ENCODE measurements at regions not wholly inside any gene's neighbourhood (a gene's known extent, or its start where the extent isn't known, plus 50 kb on each side); places are given as distances from the start of the nearest gene placed in this dataset.

GRCh38 chr16:82439678-82440293 is 187.0 kb upstream of the CDH13 start:
- Histone ChIP-seq H3K4me1 (no peaks in the 10 kb centered on the region), H3K4me3 (no peak overlapping the region), H3K27me3 (no peaks in the 10 kb centered on the region), H3K36me3 (no peaks in the 10 kb centered on the region), H3K9me3 (no peaks in the 10 kb centered on the region), H3K27ac (no peak overlapping the region)
- DNase-seq (no peak), ATAC-seq (ENCODE audit: low FRiP score in 2 of 2) (no peak)
- WGBS, 2 donors = 66 to 71% methylated on average over 5 to 7 of the region's 7 CpGs
- TF ChIP-seq POLR2A (IDR thresholded peaks at IDR 0.05) = no peak
- TF ChIP-seq EP300 (IDR thresholded peaks at IDR 0.05) = no peak
- TF ChIP-seq, protein P1, sequence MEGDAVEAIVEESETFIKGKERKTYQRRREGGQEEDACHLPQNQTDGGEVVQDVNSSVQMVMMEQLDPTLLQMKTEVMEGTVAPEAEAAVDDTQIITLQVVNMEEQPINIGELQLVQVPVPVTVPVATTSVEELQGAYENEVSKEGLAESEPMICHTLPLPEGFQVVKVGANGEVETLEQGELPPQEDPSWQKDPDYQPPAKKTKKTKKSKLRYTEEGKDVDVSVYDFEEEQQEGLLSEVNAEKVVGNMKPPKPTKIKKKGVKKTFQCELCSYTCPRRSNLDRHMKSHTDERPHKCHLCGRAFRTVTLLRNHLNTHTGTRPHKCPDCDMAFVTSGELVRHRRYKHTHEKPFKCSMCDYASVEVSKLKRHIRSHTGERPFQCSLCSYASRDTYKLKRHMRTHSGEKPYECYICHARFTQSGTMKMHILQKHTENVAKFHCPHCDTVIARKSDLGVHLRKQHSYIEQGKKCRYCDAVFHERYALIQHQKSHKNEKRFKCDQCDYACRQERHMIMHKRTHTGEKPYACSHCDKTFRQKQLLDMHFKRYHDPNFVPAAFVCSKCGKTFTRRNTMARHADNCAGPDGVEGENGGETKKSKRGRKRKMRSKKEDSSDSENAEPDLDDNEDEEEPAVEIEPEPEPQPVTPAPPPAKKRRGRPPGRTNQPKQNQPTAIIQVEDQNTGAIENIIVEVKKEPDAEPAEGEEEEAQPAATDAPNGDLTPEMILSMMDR (IDR thresholded peaks at IDR 0.05) = no peak
- no peak for TF ChIP-seq POLR2AphosphoS5 (IDR thresholded peaks at IDR 0.05)

DNA sequence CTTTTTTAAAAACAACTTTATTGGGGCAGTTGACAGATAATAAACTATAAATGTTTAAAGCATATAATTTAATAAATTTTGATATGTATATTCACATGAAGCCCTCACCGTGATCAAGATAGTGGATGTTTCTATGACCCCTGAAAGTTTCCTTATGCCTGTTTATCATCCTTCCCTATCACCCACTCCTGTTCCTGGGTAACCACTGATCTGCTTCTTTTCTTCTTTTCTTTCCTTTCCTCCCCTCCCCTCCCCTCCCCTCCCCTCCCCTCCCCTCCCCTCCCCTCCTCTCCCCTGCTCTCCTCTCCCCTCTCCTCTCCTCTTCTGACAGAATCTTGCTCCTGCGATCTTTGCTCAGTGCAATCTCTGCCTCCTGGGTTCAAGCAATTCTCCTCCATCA is 193.7 kb upstream of the CDH13 start:
- TF ChIP-seq POLR2AphosphoS5 (IDR thresholded peaks at IDR 0.05) = no peak
- TF ChIP-seq EP300 (IDR thresholded peaks at IDR 0.05) = no peak
- TF ChIP-seq POLR2A (IDR thresholded peaks at IDR 0.05) = no peak
- TF ChIP-seq, protein P1 (IDR thresholded peaks at IDR 0.05) = no peak
- Histone ChIP-seq H3K27me3 (no peaks in the 10 kb centered on the region), H3K36me3 (no peaks in the 10 kb centered on the region), H3K4me3 (no peak overlapping the region), H3K27ac (no peak overlapping the region), H3K4me1 (no peaks in the 10 kb centered on the region), H3K9me3 (no peaks in the 10 kb centered on the region)
- ATAC-seq (ENCODE audit: low FRiP score in 2 of 2) (no peak), DNase-seq (no peak)
- 90 to 95% methylated on average over 2 of the region's 2 CpGs for WGBS, 2 donors

DNA sequence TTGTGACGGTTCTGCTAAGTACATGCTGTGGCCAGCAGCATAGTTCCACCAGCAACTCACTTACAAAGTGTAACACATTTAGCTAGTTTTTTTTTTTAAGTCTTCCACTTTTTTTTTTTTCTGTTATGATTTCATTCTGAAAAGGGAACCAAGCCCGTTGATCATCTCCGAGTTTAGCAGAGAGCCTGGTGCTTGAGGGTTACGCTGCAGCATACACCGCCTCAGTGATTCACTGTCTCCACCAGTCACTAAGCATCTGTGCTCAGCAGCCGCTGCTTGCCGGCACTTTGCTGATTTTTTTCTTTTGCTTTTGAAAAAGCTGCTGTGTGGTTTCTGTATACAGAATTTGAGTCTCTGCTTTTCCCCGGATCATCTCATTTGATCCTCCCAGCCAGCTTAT is 194.5 kb upstream of the CDH13 start:
- TF ChIP-seq, protein P1 (IDR thresholded peaks at IDR 0.05) = no peak
- TF ChIP-seq POLR2AphosphoS5 (IDR thresholded peaks at IDR 0.05) = no peak
- no peak for TF ChIP-seq EP300 (IDR thresholded peaks at IDR 0.05)
- no peak for TF ChIP-seq POLR2A (IDR thresholded peaks at IDR 0.05)
- H3K4me3 ChIP-seq = no peak overlapping the region
- no peaks in the 10 kb centered on the region for H3K27me3 ChIP-seq
- no peak overlapping the region for H3K27ac ChIP-seq
- no peak for ATAC-seq (ENCODE audit: low FRiP score in 2 of 2)
- no peaks in the 10 kb centered on the region for H3K9me3 ChIP-seq
- WGBS, 2 donors = 59 to 66% methylated on average over 8 of the region's 8 CpGs
- H3K36me3 ChIP-seq = no peaks in the 10 kb centered on the region
- H3K4me1 ChIP-seq = no peaks in the 10 kb centered on the region
- no peak for DNase-seq

- Histone ChIP-seq H3K9me3 (no peaks in the 10 kb centered on the region), H3K27me3 (no peaks in the 10 kb centered on the region), H3K36me3 (no peaks in the 10 kb centered on the region), H3K4me3 (no peak overlapping the region), H3K27ac (no peak overlapping the region), H3K4me1 (no peaks in the 10 kb centered on the region)
- 66 to 74% methylated on average over 4 of the region's 4 CpGs for WGBS, 2 donors
- ATAC-seq (ENCODE audit: low FRiP score in 2 of 2) = no peak
- TF ChIP-seq, protein P1 (IDR thresholded peaks at IDR 0.05) = no peak
- TF ChIP-seq POLR2AphosphoS5 (IDR thresholded peaks at IDR 0.05) (no peak), EP300 (IDR thresholded peaks at IDR 0.05) (no peak), POLR2A (IDR thresholded peaks at IDR 0.05) (no peak)
- DNase-seq = no peak
Measured at GRCh38 chr16:82425661-82426060, 201.1 kb upstream of the CDH13 start.

- ATAC-seq (ENCODE audit: low FRiP score in 2 of 2) (no peak), DNase-seq (no peak)
- Histone ChIP-seq H3K36me3 (no peaks in the 10 kb centered on the region), H3K4me1 (no peaks in the 10 kb centered on the region), H3K4me3 (no peak overlapping the region), H3K27me3 (no peaks in the 10 kb centered on the region), H3K27ac (no peak overlapping the region), H3K9me3 (no peaks in the 10 kb centered on the region)
- WGBS, 2 donors = 36 to 39% methylated on average over 1 of the region's 1 CpG
- no peak for TF ChIP-seq POLR2A (IDR thresholded peaks at IDR 0.05)
- no peak for TF ChIP-seq POLR2AphosphoS5 (IDR thresholded peaks at IDR 0.05)
- TF ChIP-seq, protein P1 (IDR thresholded peaks at IDR 0.05) = no peak
- no peak for TF ChIP-seq EP300 (IDR thresholded peaks at IDR 0.05)
Measured at GRCh38 chr16:82421851-82422250, 204.9 kb upstream of the CDH13 start.

Measured in upper lobe of left lung (tissue), 6 donors.